ENCODE measurements at regions not wholly inside any gene's neighbourhood (a gene's known extent, or its start where the extent isn't known, plus 50 kb on each side); places are given as distances from the start of the nearest gene placed in this dataset.

GRCh38 chr13:48852911-48853727 lies 122.6 kb upstream of the FNDC3A start (continued):
- TF ChIP-seq ATF2 (IDR thresholded peaks at IDR 0.05; ENCODE audit: low read length) (no peak), CREB1 (IDR thresholded peaks at IDR 0.05) (no peak), ASH2L (IDR thresholded peaks at IDR 0.05; ENCODE audit: low read length) (no peak), CTCF (IDR thresholded peaks at IDR 0.05; ENCODE audit: control extremely low read depth in 1 of 3, insufficient read depth in 1 of 3, low read depth in 1 of 3, low read length in 3 of 3) (no peak)
